T-helper 1 cell (primary cell): ENCODE measurements at regions not wholly inside any gene's neighbourhood (a gene's known extent, or its start where the extent isn't known, plus 50 kb on each side); places are given as distances from the start of the nearest gene placed in this dataset.
"Not testable (repeated sequence)": the region's sequence is repeated elsewhere in the genome, so short reads cannot be mapped to it uniquely, and the experiment has no call there.

Source experiments
- DNase-seq, 5 donors: peaks; one replicate each; pipeline ENCODE4 v3.0.0-alpha.2; 2012 to 2020

DNA sequence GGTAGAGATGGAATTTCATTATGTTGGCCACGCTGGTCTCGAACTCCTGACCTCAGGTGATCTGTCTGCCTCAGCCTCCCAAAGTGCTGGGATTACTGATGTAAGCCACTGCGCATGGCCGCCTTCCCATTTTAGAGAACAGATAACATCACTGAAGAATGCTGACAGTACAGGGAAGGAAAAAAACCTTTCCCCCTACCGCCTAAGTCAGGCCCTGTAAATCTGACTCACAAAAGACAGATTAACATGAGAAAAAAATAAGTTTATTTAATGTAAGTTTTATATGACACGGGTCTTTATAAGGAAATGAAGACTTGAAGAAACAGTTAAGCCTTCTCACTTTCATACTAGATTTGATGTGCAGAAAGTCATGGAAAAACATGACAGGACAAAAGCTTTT lies 227.2 kb upstream of the ZNF608 start:
- DNase-seq = no peak

DNA sequence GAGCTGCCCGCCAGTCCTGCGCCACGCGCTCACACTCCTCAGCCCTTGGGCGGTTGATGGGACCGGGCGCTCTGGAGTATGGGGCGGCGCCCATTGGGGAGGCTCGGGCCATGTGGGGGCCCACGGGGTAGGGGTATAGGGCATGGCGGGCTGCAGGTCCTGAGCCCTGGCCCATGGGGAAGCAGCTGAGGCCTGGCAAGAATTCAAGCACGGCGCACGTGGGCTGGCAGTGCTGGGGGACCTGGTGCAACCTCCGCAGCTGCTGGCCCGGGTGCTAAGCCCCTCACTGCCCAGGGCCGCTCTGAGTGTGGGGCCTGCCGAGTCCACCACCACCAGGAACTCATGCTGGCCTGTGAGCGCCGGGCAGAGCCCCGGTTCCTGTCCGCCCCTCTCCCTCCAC lies 229.6 kb upstream of the ZNF608 start:
- DNase-seq = no peak

DNA sequence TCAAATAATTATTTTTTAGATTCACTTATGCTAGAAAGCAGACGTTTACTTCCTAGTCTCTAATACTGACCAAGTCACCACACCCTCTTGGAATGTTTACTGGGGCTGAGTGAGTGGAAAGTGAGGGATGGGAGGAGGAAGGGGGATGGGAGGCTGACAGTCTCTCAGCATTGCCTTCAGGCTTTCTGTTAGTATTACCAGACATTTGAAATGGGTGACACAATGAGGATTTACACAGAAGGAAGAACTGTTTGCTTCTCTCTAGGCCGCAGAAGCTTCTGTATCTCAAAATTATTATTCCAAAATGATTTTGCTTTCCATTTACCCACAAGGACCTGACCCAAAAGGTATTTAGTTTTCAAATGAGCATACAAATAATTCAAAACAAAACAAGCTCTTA lies 232.8 kb upstream of the ZNF608 start:
- no peak for DNase-seq

DNA sequence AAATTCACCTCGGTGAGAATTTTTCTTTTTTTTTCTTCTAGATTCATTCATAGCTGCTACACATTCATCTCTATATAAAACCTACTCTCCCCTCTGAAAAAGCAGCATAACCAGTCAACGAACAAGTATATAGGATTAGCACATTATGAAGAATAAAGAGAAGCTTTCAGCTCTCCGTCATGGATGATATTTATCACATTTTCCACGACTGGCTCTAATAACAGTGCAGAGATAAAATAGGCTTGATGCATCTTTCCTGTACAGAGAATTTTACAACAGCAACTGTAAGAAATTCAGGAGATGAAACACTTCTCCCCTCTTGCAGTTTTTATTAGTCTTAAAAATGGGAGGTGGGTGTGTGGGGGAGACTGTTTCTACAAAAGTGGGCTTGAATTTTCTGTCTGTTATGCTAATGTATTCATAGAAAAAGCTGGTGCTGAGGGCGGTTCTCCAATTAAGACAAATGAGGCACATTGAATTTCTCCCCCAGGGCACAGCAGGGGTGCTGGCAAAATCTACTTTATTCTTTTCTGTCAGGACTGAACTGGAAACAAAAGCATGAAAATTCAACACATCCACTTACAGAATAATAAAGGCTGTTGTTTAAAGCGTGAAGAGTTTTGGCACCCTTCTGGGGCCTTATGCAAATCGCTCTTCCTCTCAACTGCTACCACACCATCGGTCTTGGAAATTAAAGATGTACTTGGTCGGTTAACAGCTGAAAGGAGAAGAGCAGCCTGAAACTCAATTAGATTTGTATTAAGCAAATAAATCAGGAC lies 233.9 kb upstream of the ZNF608 start:
- no peak for DNase-seq

DNA sequence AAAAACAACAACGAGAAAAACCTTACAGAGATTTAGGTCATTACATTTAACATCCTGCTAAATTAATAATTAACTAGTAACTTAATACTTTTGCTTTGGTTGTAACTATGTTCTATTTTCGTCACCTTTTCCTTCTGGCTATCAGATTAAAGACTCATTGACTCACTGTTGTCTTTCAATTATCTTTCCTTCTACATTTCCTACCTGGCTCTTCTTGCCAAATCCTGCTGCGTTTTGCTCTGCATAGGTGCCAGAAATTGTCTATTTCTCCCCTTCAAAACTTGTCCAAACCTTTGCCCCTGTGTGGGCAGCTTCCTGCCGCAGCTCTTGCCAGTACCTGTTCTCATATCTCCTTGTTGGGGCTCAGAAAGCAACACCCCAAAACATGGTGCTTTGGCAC lies 235.5 kb upstream of the ZNF608 start:
- no peak for DNase-seq

DNA sequence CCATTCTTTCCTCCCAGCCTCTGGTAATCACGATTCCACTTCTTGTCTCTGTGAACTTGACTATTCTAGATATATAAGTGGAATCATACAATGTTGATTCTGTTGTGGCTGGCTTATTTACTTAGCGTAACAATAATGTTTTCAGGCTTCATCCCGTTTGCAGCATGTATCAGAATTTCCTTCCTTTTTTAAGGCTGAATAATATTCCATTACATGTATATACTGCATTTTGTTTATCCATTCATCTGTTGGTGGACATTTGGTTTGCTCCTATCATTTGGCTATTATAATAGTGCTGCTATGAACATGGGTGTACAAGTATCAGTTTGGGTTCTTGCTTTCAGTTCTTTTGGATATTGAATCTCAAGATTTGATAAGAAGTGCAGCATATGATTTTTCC lies 239.7 kb upstream of the ZNF608 start:
- DNase-seq = no peak

DNA sequence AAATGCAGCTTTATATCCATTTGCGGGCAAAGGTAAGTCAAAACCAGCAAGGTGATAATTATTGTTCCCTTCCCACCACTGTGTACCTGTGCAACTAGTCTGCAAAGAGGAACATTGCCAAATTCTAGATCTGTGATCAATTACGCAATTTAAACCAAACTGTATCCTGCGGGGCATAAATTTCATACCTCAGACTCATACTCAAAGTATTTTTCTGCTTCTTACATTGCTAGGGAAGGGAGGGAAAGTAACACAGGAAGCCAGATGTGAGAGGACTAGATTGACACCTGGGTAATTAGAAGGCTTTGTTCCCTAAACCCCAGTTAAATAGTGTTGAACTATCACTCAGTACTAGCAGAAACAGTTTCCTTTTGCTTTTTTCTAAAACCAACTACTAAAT lies 240.2 kb upstream of the ZNF608 start:
- DNase-seq = no peak

DNA sequence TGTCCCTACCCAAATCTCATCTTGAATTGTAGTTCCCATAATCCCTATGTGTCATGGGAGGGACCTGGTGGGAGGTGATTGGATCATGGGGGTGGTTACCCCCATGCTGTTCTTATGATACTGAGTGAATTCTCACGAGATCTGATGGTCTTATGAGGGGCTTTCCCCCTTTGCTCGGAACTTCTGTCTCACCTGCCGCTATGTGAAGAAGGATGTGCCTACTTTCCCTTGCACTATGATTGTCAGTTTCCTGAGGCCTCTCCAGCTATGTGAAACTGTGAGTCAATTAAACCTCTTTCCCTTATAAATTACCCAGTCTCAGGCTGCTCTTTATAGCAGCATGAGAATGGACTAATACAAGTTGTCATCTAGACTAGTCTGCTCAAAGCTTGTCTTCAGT lies 241.3 kb upstream of the ZNF608 start:
- DNase-seq = not testable (repeated sequence)

DNA sequence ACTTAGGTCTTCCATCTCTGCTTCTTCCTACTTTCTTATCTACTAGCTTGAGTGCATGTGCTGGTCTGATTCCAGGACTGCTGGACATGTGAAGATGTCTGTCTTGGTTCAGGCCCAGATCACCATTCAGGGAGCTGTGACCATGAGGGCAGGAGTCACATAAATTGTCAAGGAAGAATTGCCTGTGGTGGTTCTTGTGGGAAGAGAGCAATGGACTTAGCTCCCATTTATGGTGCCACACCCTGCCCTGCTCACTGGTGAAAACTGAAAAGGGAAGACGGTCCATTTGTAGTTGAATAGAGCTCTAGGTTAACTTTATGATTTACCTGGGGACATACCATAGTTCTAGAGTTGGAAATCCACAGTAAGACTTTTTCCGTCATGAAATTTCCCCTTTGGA lies 244.3 kb upstream of the ZNF608 start:
- no peak for DNase-seq

DNA sequence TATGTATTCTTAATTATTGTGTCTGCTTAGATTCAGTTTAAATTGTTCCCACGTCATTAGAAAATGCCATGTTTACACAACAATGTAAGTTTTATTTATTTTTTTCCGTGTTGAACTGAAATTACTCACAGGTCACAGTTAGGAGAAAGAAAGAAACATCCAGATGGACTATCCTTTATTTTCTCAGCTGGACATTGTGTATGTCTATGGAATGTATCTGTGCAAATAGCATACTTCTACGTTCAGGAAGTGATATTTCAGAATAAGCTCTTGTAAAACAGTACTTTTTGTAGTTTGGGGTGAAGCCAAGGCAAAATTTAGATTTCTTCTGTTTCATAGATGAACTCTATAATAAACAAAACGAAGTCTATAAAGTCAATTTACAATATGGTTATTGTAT lies 249.0 kb upstream of the ZNF608 start:
- DNase-seq = no peak

DNA sequence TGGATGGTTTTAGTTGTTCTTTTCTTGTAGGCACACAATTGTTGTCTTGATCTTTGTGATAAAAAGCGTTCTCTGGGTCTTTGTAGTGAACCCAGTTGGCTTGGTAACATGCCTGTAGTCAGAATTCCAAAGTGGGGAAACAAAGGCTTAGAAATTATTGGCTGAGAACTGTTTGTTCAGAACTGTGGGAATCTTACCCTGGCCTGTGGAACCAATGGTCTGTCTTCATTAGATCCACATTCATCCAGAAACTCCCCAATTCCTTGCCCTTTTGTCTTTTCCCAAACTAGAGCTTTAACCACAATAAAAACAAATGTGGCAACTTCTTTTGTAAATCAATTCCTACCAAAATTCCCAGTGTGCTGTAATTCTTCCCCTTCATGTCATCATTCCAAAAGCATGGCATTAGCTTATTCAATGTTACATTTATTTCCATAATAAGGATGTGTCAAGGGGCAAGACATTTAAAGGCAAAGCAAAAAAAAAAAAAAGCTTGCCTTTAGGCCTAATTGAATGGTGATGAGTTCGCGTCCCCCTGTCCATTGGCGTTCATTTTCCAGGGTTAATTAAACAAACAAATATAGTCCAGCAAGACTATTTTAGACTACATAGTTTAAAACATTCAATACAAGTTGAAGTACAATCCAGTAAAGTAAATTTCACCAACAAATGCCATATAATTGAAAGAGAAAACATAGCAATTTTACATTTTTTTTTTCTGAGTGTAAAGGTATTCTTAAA lies 249.8 kb upstream of the ZNF608 start:
- no peak for DNase-seq

DNA sequence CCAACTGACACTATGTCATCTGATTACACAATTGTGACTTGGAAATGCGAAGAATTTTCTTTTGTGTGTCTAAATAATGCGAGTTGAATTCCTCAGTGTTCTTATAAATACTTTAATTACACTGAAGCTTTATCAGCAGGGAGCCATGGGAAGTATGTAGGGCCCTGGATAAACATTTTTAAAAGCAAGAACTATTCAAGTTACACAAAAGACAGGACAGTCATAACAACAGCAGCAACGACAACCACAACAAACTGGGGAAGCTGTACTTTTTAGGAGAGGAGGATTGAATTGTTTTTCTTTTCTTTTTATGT lies 250.3 kb upstream of the ZNF608 start:
- no peak for DNase-seq

DNA sequence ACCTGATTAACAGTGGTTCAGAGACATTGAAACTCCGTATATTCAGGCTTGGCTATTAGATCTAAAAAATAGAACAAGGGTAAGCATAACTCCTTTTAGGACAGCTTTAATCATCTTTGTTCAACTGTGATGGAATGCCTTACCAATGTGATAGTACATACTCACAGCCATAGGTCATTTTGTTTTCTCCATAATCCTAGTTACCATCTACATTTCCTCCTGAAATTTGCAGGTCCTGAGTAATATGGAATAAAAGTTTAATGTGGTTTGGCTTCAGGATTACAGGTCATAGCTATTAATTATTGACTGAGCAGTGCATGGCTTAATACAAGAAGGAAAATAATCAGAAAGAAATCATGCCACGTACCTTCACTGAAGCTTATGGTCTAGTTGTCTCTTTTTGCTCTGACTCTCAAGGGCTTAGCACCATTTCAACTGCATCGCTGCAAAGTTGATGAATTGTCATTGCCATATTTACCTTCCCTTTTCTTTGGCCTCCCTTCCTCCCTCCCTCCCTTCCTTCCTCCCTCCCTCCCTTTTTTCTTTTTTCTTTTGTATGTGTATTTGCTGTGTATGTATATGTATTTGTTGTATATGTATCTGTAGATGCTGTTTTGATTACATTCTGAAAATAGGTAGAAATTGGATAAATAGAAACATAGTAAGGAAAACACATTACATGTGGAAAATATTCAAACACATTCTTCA lies 250.9 kb upstream of the ZNF608 start:
- no peak for DNase-seq

DNA sequence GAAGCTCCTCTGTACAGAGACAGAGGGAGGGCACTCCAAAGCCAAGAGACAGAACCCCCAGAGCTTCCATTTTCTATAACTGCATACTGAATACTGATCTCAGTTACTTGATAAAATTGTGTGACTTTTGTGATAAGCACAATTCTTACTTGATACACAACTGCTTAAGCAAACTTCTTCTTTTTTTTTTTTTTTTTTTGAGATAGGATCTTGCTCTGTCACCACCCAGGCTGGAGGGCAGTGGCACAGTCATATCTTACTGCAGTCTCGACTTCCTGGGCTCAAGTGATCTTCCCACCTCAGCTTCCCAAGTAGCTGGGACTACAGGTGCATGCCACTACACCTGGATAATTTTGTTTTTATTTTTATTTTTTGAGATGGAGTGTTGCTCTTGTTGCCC lies 252.1 kb upstream of the ZNF608 start:
- DNase-seq = no peak

DNA sequence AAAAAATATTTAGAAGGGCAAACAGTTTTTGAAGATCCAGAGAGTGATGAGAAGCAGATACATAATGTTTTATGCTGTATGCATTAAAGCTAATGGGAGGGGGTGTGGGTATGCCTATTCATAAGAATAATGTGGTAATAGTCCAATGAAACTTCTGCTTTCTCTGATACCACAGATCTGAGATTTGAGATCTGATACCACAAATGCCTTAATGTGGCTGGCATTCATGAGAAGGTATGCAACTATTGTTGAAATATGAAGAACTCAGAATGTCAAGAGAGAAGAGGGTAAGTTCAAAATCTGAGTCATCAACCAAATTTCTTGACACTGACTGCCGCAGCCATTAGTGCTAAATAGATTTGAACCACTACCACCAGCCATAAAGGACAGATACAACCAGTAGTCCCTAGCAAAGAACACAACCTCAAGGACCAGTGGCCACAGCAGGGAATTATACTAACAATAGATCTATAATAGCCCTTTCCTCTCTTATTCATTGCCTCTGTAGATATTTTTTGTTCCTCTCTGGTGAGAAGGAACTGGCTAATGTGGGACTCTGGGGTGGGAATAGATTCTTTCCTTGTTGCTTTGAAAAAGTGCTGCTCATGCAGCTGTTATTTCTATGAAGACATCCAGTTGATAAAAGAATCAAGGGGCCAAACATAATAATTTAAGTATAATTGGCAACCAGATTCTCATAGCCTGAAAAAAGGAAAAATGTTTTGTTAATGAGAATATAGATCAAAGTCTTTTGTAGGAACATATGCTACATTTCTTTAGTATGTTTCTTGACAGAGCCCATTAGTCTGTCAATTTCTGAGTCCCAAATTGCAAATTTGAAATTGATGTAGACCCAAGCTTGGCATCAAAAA lies 256.5 kb upstream of the ZNF608 start:
- no peak for DNase-seq

DNA sequence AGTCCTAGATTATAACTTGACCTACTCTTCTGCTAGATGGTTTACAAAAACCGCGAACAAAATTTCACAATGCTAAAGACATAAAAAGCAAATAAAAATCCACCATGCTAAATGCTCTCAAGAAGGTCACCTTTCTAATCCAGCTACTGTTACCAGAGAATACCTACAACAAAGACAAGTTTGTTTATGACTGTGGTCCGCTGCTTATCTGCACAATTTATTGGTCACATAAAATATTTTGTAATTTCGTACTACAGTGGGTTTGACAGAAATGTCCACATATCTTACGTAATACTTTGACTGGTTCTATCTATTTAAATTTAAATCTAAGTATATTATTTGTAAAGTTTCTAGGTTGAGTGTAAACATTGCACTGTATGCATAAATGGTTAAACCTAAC lies 257.6 kb upstream of the ZNF608 start:
- no peak for DNase-seq

DNA sequence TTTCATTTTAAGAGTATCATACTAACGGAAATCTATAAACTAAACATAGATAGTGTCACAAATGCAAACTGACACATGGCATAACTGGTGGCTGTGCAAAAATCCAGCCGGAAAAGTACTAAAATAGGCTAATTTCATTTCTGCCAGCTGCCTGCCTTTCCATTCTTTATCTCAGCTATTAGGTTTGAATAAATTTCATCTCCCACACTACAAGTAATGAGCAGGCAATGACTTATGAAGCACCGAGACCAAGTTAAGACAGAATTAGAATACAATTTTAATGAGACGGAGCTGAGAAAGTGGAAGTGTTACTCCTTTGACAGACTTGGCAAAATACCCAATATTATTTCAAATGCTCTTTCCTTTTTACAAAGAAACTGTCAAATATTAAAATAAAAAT lies 258.8 kb upstream of the ZNF608 start:
- DNase-seq = no peak

DNA sequence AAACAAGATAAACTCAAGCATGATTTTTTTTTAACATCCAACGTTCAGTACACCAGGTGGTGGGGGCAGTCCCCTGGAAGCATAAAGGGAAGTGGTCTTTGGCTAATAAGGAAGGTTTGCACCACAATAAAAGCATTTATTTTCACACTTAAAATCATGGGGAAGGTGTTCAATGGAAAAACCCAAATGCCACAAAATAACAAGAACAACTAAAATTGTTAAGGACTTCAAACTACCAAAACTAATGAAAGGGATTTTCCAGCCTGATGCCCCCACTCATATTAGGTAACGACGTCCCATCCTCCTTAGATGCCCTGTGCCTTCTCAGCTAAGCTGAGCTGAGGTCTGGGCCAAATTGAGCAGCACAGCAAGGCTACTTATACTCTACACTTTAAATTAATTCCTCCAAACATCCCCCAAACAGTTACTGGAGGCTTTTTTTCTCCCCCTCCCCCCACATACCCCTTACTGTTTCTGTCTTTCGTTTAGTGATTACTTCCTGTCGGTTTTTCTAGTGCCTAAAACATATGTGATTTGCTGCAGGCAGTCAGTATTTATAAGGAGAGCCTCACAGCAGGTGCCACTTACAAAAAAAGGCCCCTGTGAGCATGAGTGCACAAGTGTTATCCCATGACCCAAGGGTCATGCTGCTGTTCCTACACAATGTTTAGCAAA lies 259.7 kb upstream of the ZNF608 start:
- DNase-seq = no peak

DNA sequence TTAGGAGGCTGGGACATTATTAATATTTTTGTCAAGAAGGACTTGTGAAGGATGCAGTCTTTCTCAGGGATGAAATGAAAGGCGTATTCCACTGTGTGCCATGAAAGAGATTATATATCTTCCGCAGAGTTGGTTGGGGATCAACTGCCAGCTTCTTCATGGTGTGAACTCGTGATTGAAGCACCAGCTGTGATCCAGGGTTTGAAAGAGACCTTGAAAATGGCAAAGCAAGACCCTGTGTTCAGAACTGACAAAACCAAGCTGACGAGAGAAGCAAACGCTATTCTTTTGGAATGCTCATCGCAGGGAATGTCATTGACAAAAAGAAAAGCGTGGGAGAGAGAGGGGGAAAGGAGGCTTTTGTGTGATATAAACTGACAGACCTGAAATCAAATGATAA lies 263.9 kb upstream of the ZNF608 start:
- DNase-seq = no peak

DNA sequence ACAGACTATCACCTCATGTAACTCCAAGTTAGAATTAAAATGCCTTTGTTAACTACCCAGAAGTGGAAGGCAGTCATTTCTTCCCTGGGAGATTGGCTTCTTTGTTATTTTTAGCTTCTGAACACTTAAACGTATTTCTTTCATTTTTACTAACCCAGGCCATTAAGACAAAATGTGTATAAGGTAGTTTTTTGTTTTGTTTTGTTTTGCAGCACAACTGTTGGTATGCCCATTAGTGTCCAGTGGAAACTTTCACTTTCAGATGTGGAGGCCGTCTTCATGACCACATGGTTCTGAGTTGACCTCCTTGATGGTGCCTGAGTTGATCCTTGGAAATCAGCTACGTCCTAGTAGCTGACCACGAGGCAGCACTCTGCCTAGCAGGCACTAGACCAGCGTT lies 264.6 kb upstream of the ZNF608 start:
- no peak for DNase-seq

DNA sequence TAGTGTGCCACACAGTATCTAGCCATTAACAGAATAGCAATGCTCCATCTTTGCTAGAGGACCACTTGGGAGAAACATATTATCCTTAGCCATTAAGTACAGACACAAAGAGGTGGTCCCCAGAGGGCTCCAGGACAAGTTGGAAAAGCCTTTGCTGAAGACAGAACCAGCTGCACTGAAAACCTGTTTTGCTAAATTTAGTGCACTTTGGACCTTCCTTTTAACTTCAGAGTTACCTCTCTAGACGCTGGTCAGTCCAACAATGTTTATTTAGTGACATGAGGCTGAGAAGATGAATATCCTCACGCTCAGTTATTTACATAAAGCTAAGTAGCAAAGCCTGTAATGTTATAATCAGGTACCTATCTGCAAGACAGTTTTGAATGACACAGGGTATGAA lies 265.0 kb upstream of the ZNF608 start:
- no peak for DNase-seq

DNA sequence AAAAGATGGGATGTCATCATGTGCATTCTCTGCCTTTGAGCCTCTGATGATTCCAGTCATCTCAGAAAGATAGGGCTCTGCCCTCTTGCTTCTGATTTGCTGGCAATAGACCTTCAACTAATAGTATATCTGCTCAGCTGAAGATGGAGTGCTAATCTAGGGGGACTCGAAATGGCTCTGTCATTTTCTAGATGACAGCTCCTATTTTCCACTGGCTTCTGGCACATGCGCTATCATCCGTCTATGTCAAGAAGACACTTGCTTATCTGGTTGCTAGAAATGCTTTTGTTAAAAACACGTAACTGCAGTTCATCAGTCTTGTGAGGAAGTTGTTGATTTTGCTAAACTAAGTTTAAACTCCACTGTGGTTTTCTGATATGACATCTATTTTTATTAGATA lies 265.5 kb upstream of the ZNF608 start:
- no peak for DNase-seq
